Stimulated activated CD4-positive, alpha-beta T cell treated with anti-CD3 and anti-CD28 coated beads, Interleukin-12 subunit alpha, Interleukin-12 subunit beta, amount 100 ng/mL, for 48 hours (primary cell): ENCODE measurements at regions not wholly inside any gene's neighbourhood (a gene's known extent, or its start where the extent isn't known, plus 50 kb on each side); places are given as distances from the start of the nearest gene placed in this dataset.

Source experiments
- DNase-seq, 3 donors: peaks; one replicate each; pipeline ENCODE4 v3.0.0-alpha.2; 2020; ENCODE audit warnings: low read depth in 2 of 3, low spot score in 1 of 3

- no peak for DNase-seq
Measured at GRCh38 chr5:20678814-20679298, 690.9 kb upstream of the CDH18 start.

GRCh38 chr5:20678386-20678785 is 690.4 kb upstream of the CDH18 start:
- no peak for DNase-seq

GRCh38 chr5:20660588-20660987 is 672.6 kb upstream of the CDH18 start:
- no peak for DNase-seq

GRCh38 chr5:20656262-20656661 is 668.3 kb upstream of the CDH18 start:
- no peak for DNase-seq

GRCh38 chr5:20655211-20655610 is 667.2 kb upstream of the CDH18 start:
- no peak for DNase-seq

DNA sequence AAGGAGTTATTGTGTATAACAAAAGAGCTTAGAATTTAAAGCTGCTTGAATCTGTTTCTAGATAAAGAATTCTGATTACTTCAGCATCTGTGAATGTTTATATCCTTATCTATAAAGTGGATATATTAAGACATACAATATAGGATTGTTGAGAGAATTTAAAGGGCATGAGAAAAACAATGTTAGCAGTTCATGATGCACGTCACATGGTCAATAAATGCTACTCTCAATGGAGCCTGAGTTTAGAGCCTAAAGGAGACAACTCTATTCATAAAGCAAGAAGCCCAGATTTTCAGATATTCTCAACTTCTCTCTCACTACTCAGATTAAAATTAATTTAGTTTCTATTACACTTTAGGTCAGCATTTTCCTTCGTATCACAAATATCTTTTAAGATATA is 666.7 kb upstream of the CDH18 start:
- no peak for DNase-seq

GRCh38 chr5:20654033-20654432 is 666.0 kb upstream of the CDH18 start:
- DNase-seq, result no peak

GRCh38 chr5:20649966-20650365 is 662.0 kb upstream of the CDH18 start:
- DNase-seq, result no peak

- DNase-seq, result no peak
Measured at GRCh38 chr5:20648981-20649380, 661.0 kb upstream of the CDH18 start.

GRCh38 chr5:20636686-20637085 is 648.7 kb upstream of the CDH18 start:
- no peak for DNase-seq

DNA sequence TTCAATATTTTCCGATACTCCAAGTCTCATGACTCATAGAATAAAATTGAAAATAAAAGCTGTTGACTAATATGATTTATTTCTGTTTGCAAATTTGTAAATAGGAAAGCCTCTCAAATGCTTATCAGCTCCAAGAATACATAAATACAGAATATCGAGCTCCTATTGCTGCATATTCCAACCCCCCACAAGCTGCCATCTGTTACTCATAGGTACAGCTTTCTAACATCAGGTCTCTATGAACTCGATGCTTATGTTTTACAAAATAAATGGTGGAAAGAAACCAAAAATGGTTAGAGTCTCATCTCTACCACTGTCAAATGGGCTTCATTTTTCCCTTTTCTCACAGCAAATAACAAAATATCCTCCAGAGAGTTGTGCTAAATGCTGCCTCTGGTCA is 631.6 kb upstream of the CDH18 start:
- DNase-seq, result no peak

DNA sequence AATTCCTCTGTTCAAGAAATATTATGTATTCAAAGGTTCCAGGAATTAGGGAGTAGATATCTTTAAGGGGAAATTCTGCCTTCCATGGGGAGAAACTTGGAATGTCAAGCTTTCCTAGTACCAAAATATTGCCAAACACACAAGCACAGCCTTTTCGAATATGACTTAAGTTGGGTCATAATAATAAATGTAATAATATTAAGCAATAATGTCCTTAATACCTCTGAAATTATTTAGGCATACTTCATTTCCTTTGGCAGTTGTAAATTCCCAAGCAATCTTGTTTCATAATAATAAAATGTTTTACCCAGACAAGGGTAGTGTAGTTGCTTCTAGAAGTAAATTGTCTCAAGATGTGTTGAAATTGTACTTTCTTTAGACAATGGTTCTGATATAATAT is 630.3 kb upstream of the CDH18 start:
- no peak for DNase-seq

DNA sequence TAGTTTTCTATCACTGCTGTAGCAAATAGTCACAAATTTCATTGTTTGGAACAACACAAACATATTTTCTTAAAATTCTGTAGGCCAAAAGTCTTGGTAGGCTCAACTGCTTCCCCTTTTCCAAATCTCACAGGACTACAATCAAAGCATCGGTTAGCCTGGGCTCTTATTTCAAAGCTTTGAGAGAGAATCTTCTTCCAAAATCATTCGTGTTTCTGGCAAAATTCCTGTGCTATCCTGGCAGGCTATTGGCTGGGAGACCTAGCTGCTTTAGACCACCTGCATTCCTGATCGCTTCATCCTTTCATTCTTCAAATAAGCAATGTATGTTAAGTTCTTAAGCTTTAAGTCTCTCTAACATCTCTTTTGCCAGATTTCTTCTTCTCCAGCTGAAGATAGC is 629.8 kb upstream of the CDH18 start:
- DNase-seq, result no peak

- DNase-seq, result no peak
Measured at GRCh38 chr5:20615888-20616563, 628.0 kb upstream of the CDH18 start.

DNA sequence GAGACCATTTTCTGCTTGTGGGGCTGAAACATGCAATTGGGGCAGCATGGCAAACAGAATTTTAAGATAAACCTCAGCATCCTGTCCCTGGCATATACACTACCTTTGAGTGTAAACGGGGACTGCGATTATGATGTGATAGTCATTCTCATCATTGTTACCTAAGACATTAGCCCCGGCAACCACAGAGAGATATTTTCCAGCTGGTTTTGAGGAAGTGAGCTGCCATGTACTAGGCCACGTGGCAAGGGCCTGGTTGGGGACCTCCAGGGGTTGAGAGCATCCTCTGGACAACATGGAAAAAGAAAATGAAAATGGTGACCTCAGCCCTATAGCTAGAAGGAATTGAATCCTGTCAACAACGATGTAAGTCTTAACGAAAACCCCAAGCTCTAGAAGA is 623.6 kb upstream of the CDH18 start:
- no peak for DNase-seq

DNA sequence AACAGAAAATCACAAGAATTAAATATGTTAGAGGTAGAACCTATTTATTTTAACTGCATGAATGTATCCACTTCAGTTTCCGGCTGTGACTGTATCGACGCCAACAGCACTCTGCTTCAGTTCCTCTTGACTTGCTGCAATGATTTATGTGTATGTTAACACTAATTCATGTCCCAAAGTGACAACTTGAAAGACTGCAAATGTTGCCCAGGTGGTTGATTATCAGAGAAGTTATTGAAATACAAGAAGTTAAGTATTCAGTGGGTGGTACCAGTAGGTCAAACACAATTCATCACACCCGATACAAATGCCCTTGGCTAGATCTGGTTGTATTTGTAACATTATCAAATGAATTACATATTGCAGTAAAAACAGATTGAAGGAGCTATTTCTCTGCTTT is 622.7 kb upstream of the CDH18 start:
- DNase-seq, result no peak

- DNase-seq, result no peak
Measured at GRCh38 chr5:20609126-20609525, 621.1 kb upstream of the CDH18 start.

DNA sequence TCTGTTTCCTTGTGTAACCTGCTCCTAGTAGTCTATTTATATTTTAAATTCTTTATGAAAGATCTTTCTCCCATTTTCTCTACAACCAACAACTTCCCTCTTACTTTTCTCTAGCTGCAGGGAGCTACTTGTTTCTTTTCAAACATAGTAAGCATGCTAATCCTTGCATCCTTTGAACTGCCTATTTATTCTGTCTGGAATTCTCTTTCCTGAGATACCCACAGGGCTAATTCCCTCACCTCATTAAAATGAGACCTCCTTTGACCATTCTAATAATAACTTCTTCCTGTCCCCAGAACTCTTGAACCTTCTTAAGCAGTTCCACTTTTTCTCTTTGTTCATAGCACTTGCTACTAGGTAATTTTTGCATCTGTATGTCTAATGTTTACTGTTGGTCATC is 620.6 kb upstream of the CDH18 start:
- no peak for DNase-seq

DNA sequence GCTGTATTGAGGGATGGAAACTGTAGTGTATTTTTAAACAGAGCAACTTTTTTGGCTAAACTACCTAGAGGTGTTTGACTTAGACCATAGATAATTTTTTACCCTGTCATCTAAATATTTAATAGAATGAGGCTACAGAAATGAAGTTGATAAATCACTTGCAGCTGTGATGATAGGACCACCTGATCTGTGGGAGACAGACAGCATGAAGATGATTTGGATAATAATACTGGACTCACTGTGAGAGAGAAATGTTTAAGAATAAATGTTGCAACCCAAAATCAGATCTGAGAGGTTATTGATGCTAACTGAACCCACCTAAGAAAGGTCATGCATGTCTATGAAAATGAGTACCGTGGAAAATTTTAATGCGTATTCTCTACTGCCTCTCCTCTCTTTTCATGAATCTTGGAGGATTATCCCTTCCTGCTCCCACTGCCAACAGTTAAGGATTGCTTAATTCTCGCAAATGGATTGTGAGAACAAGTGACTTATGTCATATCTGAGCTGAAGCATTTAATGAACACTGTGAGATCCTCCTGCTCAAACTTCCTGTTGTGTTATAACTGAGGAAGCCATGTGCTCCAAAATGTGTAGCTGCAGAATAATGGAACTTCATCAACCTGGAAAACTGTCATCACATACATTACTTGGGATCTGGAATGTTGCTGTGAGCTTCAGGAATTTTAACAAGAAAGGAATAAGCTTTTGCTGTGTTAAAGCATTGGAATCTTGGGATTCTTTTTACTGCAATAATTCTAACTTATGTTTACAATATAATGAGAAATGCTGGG is 617.9 kb upstream of the CDH18 start:
- DNase-seq, result no peak

DNA sequence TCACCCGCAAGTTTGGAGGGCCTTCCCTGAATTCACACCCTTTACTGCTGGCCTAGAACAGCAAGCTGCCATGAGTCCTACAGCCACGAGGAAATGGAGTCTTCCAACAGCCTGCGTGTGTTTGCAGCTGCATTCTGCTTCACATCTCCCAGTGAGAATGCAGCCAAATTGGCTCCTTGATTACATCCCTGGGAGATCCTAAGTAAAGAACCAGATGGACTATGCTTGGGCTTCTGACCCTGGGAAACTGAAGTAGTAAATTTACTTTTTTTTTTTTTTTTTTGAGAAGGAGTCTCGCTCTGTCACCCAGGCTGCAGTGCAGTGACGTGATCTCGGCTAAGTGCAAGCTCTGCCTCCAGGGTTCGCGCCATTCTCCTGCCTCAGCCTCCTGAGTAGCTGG is 617.0 kb upstream of the CDH18 start:
- no peak for DNase-seq

- no peak for DNase-seq
Measured at GRCh38 chr5:20601678-20602100, 613.7 kb upstream of the CDH18 start.

GRCh38 chr5:20590356-20590755 is 602.4 kb upstream of the CDH18 start:
- DNase-seq, result no peak

GRCh38 chr5:20575571-20575970 is 587.6 kb upstream of the CDH18 start:
- no peak for DNase-seq
